GM23338 (cell line): ENCODE measurements at regions not wholly inside any gene's neighbourhood (a gene's known extent, or its start where the extent isn't known, plus 50 kb on each side); places are given as distances from the start of the nearest gene placed in this dataset.

Experiments used
- ATAC-seq: fragments of 200-7000 bp; cut with Tn5 transposase; 3 replicates; pipeline ENCODE4 v1.9.1; 2020
- DNase-seq: peaks from one replicate; pipeline ENCODE4 v3.0.0-alpha.2; 2015; ENCODE audit warnings: low spot score
- H2AFZ ChIP-seq: fragments of 200-600 bp; sonication (generic); 2 replicates; pipeline ENCODE4 v1.8.0; 2016; ENCODE audit warnings: antibody characterized with exemption, mild to moderate bottlenecking, moderate library complexity
- H3F3A ChIP-seq: fragments of 200-600 bp; sonication (generic); replicated peaks from 2 replicates; pipeline ENCODE4 v1.8.0; 2017; ENCODE audit warnings: antibody characterized with exemption, mixed run types, low read depth
- H3K27ac ChIP-seq: fragments of 200-600 bp; sonication (generic); 2 replicates; pipeline ENCODE4 v1.6.1; 2016; ENCODE audit warnings: low read depth
- H3K27me3 ChIP-seq: fragments of 200-600 bp; sonication (generic); 2 replicates; pipeline ENCODE4 v1.8.0; 2016; ENCODE audit warnings: mild to moderate bottlenecking, mixed run types, moderate library complexity; ENCODE audit not compliant: insufficient read depth
- H3K36me3 ChIP-seq: fragments of 200-600 bp; sonication (generic); 2 replicates; pipeline ENCODE4 v1.8.0; 2016; ENCODE audit warnings: mild to moderate bottlenecking; ENCODE audit not compliant: insufficient read depth
- H3K4me1 ChIP-seq: fragments of 200-600 bp; sonication (generic); 2 replicates; pipeline ENCODE4 v1.8.0; 2016; ENCODE audit warnings: mild to moderate bottlenecking, moderate library complexity; ENCODE audit not compliant: insufficient read depth
- H3K4me2 ChIP-seq: fragments of 200-600 bp; sonication (generic); 2 replicates; pipeline ENCODE4 v1.7.1; 2017; ENCODE audit warnings: mixed run types
- H3K4me3 ChIP-seq: fragments of 200-600 bp; sonication (generic); 2 replicates; pipeline ENCODE4 v1.6.1; 2016; ENCODE audit warnings: mixed run types
- H3K79me2 ChIP-seq: fragments of 200-600 bp; sonication (generic); replicated peaks from 2 replicates; pipeline ENCODE4 v1.8.0; 2017; ENCODE audit warnings: mild to moderate bottlenecking; ENCODE audit not compliant: insufficient read depth
- H3K9me2 ChIP-seq: fragments of 200-600 bp; sonication (generic); 2 replicates; pipeline ENCODE4 v1.8.0; 2017; ENCODE audit not compliant: insufficient read depth
- H4K20me1 ChIP-seq: fragments of 200-600 bp; sonication (generic); replicated peaks from 2 replicates; pipeline ENCODE4 v1.8.0; 2017; ENCODE audit warnings: mild to moderate bottlenecking; ENCODE audit not compliant: insufficient read depth
- H3K27ac Mint-ChIP-seq: 2 replicates; pipeline ENCODE4 v1.8.0; 2020; ENCODE audit warnings: inconsistent platforms, mild to moderate bottlenecking, moderate library complexity, mixed read lengths
- H3K27me3 Mint-ChIP-seq: 3 replicates; pipeline ENCODE4 v1.8.0; 2022; ENCODE audit warnings: low read depth, mild to moderate bottlenecking, moderate library complexity, mixed read lengths, inconsistent platforms; ENCODE audit not compliant: insufficient read depth, poor library complexity
- H3K36me3 Mint-ChIP-seq: 3 replicates; pipeline ENCODE4 v1.8.0; 2021; ENCODE audit warnings: low read depth, mild to moderate bottlenecking, inconsistent platforms, moderate library complexity, mixed read lengths
- H3K4me1 Mint-ChIP-seq: 3 replicates; pipeline ENCODE4 v1.8.0; 2020; ENCODE audit warnings: mild to moderate bottlenecking, inconsistent platforms, mixed read lengths
- H3K4me3 Mint-ChIP-seq: 3 replicates; pipeline ENCODE4 v1.8.0; 2021; ENCODE audit warnings: moderate library complexity, mild to moderate bottlenecking, inconsistent platforms, mixed read lengths
- H3K9me3 Mint-ChIP-seq: 3 replicates; pipeline ENCODE4 v1.8.0; 2020; ENCODE audit warnings: moderate library complexity, mild to moderate bottlenecking, inconsistent platforms, mixed read lengths
- CREB1 ChIP-seq: fragments of 250-450 bp; sonication (Bioruptor Pico); IDR thresholded peaks from 2 replicates; pipeline ENCODE4 v1.5.0; 2020; ENCODE audit warnings: low read depth, mild to moderate bottlenecking, moderate library complexity
- CTCF ChIP-seq, 2 experiments: fragments of 200-600 bp in 1 of 2; sonication (generic) in 1 of 2; conservative IDR thresholded peaks; 2 replicates each; pipeline versions ENCODE4 v1.5.1 to v1.6.1; 2016 to 2017; ENCODE audit warnings: antibody characterized with exemption in 2 of 2, low read depth in 2 of 2, mild to moderate bottlenecking in 2 of 2, moderate library complexity in 1 of 2
- EZH2phosphoT487 ChIP-seq: fragments of 200-600 bp; sonication (generic); IDR thresholded peaks from one replicate; pipeline ENCODE4 v1.8.1; 2018; ENCODE audit warnings: antibody characterized with exemption; ENCODE audit not compliant: unreplicated experiment
- JUNB ChIP-seq: IDR thresholded peaks from one replicate; pipeline ENCODE4 v1.6.1; 2016; ENCODE audit warnings: antibody characterized with exemption; ENCODE audit not compliant: unreplicated experiment
- NANOG ChIP-seq: IDR thresholded peaks from 2 replicates; pipeline ENCODE4 v1.6.1; 2016; ENCODE audit warnings: antibody characterized with exemption, borderline replicate concordance
- POLR2AphosphoS5 ChIP-seq: IDR thresholded peaks from 2 replicates; pipeline ENCODE4 v1.6.1; 2016; ENCODE audit warnings: antibody characterized with exemption, low read depth
- REST ChIP-seq: IDR thresholded peaks from one replicate; pipeline ENCODE4 v1.6.1; 2018; ENCODE audit warnings: antibody characterized with exemption; ENCODE audit not compliant: unreplicated experiment
- ZNF331 ChIP-seq: fragments of 250-450 bp; sonication (Bioruptor Pico); IDR thresholded peaks from 2 replicates; pipeline ENCODE4 v1.5.0; 2020; ENCODE audit warnings: low read depth, mild to moderate bottlenecking, moderate library complexity
- TF ChIP-seq, protein P1 (sequence below): fragments of 250-450 bp; sonication (Bioruptor Pico); IDR thresholded peaks from 2 replicates; pipeline ENCODE4 v1.5.0; 2020; ENCODE audit warnings: mild to moderate bottlenecking, moderate library complexity
- TF ChIP-seq, protein P2 (sequence below): IDR thresholded peaks from 2 replicates; pipeline ENCODE4 v1.6.1; 2016; ENCODE audit warnings: antibody characterized with exemption

DNA sequence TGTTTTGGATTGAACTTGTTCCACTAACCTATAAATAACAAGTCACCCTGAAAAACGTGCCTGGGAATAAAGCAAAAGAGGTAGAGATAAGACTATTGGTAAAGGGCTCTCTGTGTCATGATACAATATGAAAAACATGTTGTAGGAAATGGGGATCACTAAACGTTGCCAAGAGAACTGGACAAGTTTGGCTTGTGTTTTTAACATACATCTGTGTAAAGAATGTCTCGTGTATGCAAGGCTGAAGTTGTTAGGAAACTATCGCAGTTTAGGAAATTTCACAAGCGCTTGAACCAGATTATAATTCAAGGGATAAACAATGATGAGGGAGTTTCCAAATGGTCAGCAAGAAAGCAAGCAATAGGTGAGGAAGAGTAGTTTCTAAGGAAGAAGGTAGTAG lies 655.8 kb downstream of the PCDH7 start:
- Histone ChIP-seq H3F3A (no peaks in the 10 kb centered on the region), H3K4me2 (no peak overlapping the region), H2AFZ (no peak overlapping the region), H4K20me1 (no peaks in the 10 kb centered on the region), H3K4me3 (no peak overlapping the region), H3K36me3 (0 out of 2 replicates have a peak, but pooled peaks cover 4% of the 10 kb centered on the region), H3K27me3 (no peaks in the 10 kb centered on the region), H3K27ac (no peak overlapping the region), H3K9me2 (no peaks in the 10 kb centered on the region), H3K79me2 (no peaks in the 10 kb centered on the region), H3K4me1 (no peaks in the 10 kb centered on the region)
- H3K4me1 Mint-ChIP-seq = no peaks in the 10 kb centered on the region
- no peak overlapping the region for H3K4me3 Mint-ChIP-seq
- ATAC-seq (no peak), DNase-seq (no peak)
- H3K27me3 Mint-ChIP-seq = no peaks in the 10 kb centered on the region
- no peak overlapping the region for H3K27ac Mint-ChIP-seq
- TF ChIP-seq NANOG = no peak
- TF ChIP-seq JUNB = no peak
- no peaks in the 10 kb centered on the region; the same call in 2 of the 3 replicates for H3K36me3 Mint-ChIP-seq
- no peaks in the 10 kb centered on the region; the same call in 2 of the 3 replicates for H3K9me3 Mint-ChIP-seq

GRCh38 chr4:31379364-31379763 lies 659.2 kb downstream of the PCDH7 start:
- no peaks in the 10 kb centered on the region for H3K9me3 Mint-ChIP-seq
- no peaks in the 10 kb centered on the region for H3K79me2 ChIP-seq
- no peaks in the 10 kb centered on the region for H3K4me1 Mint-ChIP-seq
- H3K36me3 ChIP-seq = no peaks in the 10 kb centered on the region
- no peak for DNase-seq
- no peak overlapping the region for H3K4me2 ChIP-seq
- no peak overlapping the region for H3K4me3 Mint-ChIP-seq
- no peaks in the 10 kb centered on the region for H3K27me3 Mint-ChIP-seq
- H3F3A ChIP-seq = no peaks in the 10 kb centered on the region
- H3K36me3 Mint-ChIP-seq = no peaks in the 10 kb centered on the region; the same call in 2 of the 3 replicates
- H2AFZ ChIP-seq = no peak overlapping the region
- no peaks in the 10 kb centered on the region for H4K20me1 ChIP-seq
- no peak overlapping the region for H3K27ac ChIP-seq
- ATAC-seq = no peak
- H3K4me3 ChIP-seq = no peak overlapping the region
- no peaks in the 10 kb centered on the region for H3K9me2 ChIP-seq
- H3K27me3 ChIP-seq = no peaks in the 10 kb centered on the region
- no peak overlapping the region for H3K27ac Mint-ChIP-seq
- H3K4me1 ChIP-seq = no peaks in the 10 kb centered on the region
- TF ChIP-seq CREB1 (CRISPR knock-in tag) (no peak), POLR2AphosphoS5 (no peak), CTCF (conservative IDR thresholded peaks at IDR 0.05; ENCODE audit: low read depth in 2 of 2) (no peak), ZNF331 (no peak), EZH2phosphoT487 (no peak), REST (no peak)
- TF ChIP-seq, protein P1, sequence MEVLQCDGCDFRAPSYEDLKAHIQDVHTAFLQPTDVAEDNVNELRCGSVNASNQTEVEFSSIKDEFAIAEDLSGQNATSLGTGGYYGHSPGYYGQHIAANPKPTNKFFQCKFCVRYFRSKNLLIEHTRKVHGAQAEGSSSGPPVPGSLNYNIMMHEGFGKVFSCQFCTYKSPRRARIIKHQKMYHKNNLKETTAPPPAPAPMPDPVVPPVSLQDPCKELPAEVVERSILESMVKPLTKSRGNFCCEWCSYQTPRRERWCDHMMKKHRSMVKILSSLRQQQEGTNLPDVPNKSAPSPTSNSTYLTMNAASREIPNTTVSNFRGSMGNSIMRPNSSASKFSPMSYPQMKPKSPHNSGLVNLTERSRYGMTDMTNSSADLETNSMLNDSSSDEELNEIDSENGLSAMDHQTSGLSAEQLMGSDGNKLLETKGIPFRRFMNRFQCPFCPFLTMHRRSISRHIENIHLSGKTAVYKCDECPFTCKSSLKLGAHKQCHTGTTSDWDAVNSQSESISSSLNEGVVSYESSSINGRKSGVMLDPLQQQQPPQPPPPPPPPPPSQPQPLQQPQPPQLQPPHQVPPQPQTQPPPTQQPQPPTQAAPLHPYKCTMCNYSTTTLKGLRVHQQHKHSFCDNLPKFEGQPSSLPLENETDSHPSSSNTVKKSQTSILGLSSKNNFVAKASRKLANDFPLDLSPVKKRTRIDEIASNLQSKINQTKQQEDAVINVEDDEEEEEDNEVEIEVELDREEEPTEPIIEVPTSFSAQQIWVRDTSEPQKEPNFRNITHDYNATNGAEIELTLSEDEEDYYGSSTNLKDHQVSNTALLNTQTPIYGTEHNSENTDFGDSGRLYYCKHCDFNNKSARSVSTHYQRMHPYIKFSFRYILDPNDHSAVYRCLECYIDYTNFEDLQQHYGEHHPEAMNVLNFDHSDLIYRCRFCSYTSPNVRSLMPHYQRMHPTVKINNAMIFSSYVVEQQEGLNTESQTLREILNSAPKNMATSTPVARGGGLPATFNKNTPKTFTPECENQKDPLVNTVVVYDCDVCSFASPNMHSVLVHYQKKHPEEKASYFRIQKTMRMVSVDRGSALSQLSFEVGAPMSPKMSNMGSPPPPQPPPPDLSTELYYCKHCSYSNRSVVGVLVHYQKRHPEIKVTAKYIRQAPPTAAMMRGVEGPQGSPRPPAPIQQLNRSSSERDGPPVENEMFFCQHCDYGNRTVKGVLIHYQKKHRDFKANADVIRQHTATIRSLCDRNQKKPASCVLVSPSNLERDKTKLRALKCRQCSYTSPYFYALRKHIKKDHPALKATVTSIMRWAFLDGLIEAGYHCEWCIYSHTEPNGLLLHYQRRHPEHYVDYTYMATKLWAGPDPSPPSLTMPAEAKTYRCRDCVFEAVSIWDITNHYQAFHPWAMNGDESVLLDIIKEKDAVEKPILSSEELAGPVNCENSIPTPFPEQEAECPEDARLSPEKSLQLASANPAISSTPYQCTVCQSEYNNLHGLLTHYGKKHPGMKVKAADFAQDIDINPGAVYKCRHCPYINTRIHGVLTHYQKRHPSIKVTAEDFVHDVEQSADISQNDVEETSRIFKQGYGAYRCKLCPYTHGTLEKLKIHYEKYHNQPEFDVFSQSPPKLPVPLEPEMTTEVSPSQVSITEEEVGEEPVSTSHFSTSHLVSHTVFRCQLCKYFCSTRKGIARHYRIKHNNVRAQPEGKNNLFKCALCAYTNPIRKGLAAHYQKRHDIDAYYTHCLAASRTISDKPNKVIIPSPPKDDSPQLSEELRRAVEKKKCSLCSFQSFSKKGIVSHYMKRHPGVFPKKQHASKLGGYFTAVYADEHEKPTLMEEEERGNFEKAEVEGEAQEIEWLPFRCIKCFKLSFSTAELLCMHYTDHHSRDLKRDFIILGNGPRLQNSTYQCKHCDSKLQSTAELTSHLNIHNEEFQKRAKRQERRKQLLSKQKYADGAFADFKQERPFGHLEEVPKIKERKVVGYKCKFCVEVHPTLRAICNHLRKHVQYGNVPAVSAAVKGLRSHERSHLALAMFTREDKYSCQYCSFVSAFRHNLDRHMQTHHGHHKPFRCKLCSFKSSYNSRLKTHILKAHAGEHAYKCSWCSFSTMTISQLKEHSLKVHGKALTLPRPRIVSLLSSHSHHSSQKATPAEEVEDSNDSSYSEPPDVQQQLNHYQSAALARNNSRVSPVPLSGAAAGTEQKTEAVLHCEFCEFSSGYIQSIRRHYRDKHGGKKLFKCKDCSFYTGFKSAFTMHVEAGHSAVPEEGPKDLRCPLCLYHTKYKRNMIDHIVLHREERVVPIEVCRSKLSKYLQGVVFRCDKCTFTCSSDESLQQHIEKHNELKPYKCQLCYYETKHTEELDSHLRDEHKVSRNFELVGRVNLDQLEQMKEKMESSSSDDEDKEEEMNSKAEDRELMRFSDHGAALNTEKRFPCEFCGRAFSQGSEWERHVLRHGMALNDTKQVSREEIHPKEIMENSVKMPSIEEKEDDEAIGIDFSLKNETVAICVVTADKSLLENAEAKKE = no peak
- TF ChIP-seq, protein P2, sequence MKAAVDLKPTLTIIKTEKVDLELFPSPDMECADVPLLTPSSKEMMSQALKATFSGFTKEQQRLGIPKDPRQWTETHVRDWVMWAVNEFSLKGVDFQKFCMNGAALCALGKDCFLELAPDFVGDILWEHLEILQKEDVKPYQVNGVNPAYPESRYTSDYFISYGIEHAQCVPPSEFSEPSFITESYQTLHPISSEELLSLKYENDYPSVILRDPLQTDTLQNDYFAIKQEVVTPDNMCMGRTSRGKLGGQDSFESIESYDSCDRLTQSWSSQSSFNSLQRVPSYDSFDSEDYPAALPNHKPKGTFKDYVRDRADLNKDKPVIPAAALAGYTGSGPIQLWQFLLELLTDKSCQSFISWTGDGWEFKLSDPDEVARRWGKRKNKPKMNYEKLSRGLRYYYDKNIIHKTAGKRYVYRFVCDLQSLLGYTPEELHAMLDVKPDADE = no peak
